22Rv1 (cell line): ENCODE measurements at regions not wholly inside any gene's neighbourhood (a gene's known extent, or its start where the extent isn't known, plus 50 kb on each side); places are given as distances from the start of the nearest gene placed in this dataset.
"Not testable (repeated sequence)": the region's sequence is repeated elsewhere in the genome, so short reads cannot be mapped to it uniquely, and the experiment has no call there.

Experiments
- H3K27ac ChIP-seq: fragments of 450-650 bp; 2 replicates; pipeline ENCODE4 v1.5.1; 2017
- CTCF ChIP-seq: fragments of 450-650 bp; IDR thresholded peaks from 2 replicates; pipeline ENCODE4 v1.5.1; 2017; ENCODE audit warnings: mild to moderate bottlenecking
- ZFX ChIP-seq: fragments of 450-650 bp; IDR thresholded peaks from 2 replicates; pipeline ENCODE4 v1.6.1; 2017; ENCODE audit warnings: antibody characterized with exemption, borderline replicate concordance

GRCh38 chr3:178336336-178336735 lies 199.9 kb upstream of the KCNMB2 start:
- TF ChIP-seq ZFX (no peak), CTCF (no peak)
- no peak overlapping the region for H3K27ac ChIP-seq

- H3K27ac ChIP-seq, result no peak overlapping the region
- TF ChIP-seq CTCF (no peak), ZFX (no peak)
These were observed 195.7 kb upstream of the KCNMB2 start for GRCh38 chr3:178340506-178340905.

- TF ChIP-seq ZFX (no peak), CTCF (no peak)
These were observed 194.6 kb upstream of the KCNMB2 start for GRCh38 chr3:178341636-178342035.

GRCh38 chr3:178342111-178342510 lies 194.1 kb upstream of the KCNMB2 start:
- no peak overlapping the region for H3K27ac ChIP-seq
- TF ChIP-seq ZFX (no peak), CTCF (no peak)

More at GRCh38 chr3:178341636-178342035, 194.6 kb upstream of the KCNMB2 start:
- no peak overlapping the region for H3K27ac ChIP-seq

GRCh38 chr3:178343433-178344038 lies 192.7 kb upstream of the KCNMB2 start:
- no peak overlapping the region for H3K27ac ChIP-seq
- TF ChIP-seq ZFX (no peak), CTCF (no peak)

- no peak overlapping the region for H3K27ac ChIP-seq
- no peak for TF ChIP-seq ZFX
These were observed 190.3 kb upstream of the KCNMB2 start for GRCh38 chr3:178345944-178346343.

- H3K27ac ChIP-seq, result not testable (repeated sequence)
These were observed 187.5 kb upstream of the KCNMB2 start for GRCh38 chr3:178348561-178349217.

- not testable (repeated sequence) for H3K27ac ChIP-seq
These were observed 187.0 kb upstream of the KCNMB2 start for GRCh38 chr3:178349218-178349596.

GRCh38 chr3:178350763-178351162 lies 185.5 kb upstream of the KCNMB2 start:
- TF ChIP-seq CTCF, result no peak
- TF ChIP-seq ZFX, result no peak
- no peak overlapping the region for H3K27ac ChIP-seq
